GM12874 (cell line): ENCODE measurements at regions not wholly inside any gene's neighbourhood (a gene's known extent, or its start where the extent isn't known, plus 50 kb on each side); places are given as distances from the start of the nearest gene placed in this dataset.

ENCODE experiments used
- TF ChIP-seq, protein P1 (sequence below): IDR thresholded peaks from 2 replicates; pipeline ENCODE4 v1.5.1; 2011; ENCODE audit warnings: low read depth, mild to moderate bottlenecking, control low read depth, low read length, moderate library complexity; ENCODE audit not compliant: insufficient read depth

DNA sequence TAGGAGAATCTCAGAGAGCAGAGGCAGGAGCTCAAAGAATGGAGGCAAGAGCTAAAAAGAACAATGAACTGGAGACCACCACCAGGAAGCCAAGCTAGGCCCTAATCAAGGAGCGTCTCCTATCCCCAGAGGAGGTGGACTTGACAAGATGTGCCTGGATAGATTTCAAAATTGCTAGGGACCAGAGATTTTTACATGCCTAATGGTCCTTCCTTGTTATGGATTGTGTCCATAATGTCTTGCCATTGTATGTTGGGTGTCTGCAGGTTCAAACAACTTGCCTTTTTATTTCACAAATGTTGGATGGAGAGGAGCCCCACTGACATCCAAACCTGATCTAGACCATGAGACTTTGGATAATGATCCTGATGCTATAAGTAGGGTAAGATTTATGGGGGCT is 88.2 kb upstream of the TP53I11 start:
- TF ChIP-seq, protein P1, sequence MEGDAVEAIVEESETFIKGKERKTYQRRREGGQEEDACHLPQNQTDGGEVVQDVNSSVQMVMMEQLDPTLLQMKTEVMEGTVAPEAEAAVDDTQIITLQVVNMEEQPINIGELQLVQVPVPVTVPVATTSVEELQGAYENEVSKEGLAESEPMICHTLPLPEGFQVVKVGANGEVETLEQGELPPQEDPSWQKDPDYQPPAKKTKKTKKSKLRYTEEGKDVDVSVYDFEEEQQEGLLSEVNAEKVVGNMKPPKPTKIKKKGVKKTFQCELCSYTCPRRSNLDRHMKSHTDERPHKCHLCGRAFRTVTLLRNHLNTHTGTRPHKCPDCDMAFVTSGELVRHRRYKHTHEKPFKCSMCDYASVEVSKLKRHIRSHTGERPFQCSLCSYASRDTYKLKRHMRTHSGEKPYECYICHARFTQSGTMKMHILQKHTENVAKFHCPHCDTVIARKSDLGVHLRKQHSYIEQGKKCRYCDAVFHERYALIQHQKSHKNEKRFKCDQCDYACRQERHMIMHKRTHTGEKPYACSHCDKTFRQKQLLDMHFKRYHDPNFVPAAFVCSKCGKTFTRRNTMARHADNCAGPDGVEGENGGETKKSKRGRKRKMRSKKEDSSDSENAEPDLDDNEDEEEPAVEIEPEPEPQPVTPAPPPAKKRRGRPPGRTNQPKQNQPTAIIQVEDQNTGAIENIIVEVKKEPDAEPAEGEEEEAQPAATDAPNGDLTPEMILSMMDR: no peak

DNA sequence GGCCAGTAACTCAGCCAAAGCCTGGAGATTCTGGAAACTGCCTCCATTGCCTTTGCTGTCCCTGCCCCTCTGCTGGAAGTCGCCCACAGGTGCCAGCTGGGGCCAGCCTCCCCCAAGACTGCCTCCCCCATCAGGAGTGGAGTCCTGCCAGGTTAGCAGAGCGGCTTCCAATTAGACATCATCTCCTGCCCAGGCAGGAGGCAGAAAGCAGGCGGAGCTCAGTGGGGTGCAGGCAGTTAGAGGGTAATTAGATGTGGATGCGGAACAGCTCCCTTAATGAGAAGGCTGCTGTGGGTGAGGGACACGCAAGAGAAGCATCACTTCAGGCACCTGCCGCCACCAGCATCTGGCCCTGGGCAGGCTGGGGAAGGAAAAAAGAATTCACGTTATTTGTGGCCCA is 90.9 kb upstream of the TP53I11 start:
- TF ChIP-seq, protein P1: no peak

DNA sequence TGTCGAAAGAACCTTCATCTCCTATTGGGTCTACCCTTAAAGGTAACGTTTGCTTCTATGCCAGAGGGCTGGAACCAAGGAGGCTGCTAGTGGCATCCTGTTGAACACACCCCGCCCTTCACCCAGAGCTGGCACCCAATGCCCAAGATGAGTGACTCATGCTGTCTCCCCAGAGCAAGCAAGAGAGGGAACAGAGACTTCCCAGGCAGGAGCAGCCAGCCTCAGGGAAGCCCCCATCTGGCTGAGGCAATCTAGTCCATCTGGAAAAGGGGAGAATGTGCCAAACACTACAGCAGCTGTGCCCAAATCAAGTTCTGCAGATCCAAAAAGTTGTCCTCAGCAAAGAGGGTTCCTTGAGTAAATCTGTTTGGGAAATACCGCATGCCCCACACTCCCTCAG is 91.9 kb upstream of the TP53I11 start:
- TF ChIP-seq, protein P1: no peak

DNA sequence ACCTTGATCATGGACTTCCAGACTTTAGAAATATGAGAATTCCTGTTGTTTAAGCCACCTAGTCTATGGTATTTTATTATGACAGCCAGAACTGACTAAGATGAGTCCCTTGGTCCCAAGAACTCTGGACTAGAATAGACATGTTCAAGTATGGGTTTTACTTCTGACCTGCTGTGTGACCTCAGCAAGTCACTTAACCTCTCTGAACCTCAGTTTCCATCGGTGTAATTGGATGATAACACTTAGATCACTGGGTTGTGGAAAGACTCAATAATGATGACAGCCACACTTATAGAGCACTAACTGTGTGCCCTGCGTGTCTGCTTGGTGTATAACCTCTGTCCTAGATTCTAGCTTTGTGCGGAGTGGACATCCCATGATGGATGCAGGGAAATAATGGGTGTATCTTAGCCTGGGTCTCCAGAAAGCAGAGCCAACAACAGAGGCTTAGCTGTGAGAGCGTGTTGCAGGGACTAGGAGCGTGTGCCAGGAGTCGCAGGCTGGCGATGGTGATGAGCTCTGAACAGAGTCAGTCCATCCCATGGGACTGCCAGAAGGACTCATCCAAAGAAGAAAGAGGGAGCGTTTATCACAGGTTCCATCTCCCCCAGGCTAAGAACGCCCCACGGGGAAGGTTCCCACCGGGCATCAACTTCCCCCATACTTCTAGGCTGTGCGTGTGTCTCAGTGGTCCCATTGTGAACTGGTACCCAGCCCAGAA is 93.2 kb upstream of the TP53I11 start:
- TF ChIP-seq, protein P1: no peak

DNA sequence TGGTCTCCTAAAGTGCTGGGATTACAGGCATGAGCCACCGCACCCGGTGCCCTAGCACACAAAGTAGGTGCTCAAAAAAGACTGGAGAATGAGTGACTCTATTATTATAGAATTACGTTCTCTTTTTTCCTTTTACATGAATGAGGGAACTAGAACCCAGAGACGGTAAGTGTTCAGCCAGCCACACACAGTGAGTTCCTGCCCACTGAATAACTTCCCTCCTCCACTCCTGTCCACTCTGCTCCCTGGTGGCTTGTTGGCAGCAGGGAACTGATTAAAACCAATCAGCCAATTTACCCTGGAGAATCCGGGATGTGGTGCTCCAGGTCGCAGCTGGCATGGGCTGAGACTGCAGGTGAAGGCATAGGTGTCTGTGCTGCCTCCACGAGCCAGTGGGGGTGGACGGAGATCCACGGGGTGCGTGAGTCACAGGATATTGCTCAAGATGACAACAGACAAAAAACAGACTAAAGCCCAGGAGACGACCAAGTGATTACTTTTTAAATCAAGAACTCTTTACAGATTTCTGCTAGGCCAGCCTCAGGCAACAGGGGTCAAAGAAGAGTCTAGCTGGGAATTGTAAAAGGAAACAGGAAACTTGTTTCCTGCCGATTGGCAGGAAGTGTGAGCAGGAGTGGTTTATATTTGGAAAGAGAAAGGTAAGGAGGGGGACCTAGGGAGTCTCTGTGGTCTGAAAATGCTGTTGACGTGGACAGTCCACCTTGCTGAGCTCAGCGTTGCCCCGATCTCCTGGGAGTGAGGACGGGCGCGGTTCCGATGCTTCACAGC is 95.2 kb upstream of the TP53I11 start:
- TF ChIP-seq, protein P1: no peak

DNA sequence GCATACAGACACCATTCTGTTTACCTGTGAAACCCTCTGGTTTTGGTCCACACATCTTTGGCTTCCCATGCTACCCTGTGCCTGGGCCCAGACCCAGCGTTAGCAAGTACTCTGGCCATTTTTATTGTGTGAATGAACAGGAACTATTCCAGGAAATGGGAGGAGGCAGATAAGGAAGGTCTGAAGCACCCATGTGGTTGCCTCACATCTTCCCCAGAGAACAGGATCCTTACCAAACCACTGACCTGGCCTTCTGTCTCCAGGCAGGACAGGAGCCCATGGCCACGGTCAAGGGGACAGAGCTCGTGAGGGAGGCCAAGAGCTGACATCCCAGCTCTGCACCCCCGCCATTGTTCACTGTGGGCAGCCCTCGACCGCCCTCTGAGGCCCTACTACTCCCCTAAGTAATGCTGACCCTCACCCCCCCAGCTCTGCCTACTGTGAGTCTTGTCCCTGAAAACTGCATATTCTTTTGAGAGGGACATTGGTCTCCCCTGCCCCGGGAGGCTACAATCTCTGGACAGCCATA is 97.7 kb upstream of the TP53I11 start:
- TF ChIP-seq, protein P1: no peak

DNA sequence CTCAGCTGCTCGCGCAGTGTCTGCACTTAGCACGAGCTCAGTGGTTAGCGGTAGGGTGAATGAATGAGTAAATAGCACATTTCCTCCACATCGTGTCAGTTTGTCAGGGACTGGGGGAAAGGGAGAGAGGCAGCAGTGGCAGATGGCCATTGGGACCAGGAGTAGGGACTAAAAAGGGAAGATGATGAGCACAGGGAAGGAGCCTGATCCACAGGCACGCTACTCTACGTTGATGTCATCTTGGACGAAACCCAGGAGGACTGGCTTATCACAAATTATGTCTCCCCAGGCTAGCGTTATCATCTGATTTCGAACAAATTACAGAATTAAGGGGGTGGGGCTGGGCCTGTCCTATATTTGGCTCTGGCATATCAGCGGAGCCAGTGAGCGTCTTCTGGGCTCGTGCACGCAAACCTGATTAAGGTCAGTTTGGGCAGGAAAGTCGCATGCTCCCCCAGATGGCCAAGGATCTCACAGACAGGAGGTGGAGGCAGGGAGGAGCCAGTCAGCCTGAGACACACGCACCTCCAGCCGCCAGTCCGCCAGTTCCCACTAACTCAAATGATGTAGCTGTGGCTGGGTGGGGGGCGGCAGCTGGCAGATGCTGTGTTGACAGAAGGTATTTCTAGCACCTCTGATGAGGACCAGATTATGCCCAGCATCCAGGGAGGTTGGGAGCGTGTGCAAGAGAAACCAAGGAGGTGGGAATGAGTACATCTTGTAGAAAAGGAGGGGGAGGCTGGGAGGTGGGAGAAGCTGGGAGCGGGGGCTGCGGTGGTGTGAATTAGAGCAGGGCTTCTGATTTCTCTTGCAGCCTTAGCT is 97.4 kb upstream of the PRDM11 start:
- TF ChIP-seq, protein P1: no peak
